ENCODE measurements at regions not wholly inside any gene's neighbourhood (a gene's known extent, or its start where the extent isn't known, plus 50 kb on each side); places are given as distances from the start of the nearest gene placed in this dataset.

DNA sequence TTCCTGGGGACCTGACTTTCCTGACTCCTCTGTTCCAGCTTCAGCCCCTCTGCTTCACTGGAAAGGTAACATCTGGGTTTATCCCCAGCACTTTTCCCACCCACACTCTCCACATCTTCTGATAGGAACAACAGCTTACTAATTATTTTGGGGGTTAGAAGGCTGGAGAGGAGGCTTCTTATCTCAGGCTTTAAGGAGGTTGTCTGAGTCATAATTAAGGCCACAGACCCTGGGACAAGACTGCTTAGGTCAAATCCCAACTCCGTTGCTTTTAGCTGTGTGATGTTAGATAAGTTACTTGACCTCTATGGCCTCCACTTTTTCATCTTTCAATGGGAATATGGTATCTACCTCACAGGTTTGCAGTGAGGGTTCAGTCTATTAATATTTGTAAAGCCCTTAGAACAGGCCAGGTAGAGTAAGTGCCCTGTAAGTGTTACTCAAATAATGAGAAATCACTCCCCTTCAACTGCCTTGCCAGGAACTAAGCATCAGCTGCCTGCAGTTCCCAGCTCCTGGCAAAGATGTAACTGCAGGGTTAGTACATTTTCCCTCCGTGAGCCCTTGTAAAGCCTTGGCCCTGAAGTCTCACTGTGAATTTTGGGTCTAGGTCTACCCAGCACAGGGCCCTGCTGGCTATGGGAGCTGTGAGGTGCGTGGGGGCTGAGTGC, 123.6 kb downstream of the MTX2 start:
- TF ChIP-seq YY1 (IDR thresholded peaks at IDR 0.05; ENCODE audit: low read depth) (no peak), CEBPB (IDR thresholded peaks at IDR 0.05) (no peak), EGR1 (IDR thresholded peaks at IDR 0.05) (no peak), RAD21 (IDR thresholded peaks at IDR 0.05; ENCODE audit: low read depth) (no peak), FOXM1 (IDR thresholded peaks at IDR 0.05; ENCODE audit: borderline replicate concordance, low read depth) (no peak), ZBTB7A (IDR thresholded peaks at IDR 0.05; ENCODE audit: low read depth) (no peak), EP300 (IDR thresholded peaks at IDR 0.05; ENCODE audit: borderline replicate concordance) (no peak), NFIC (IDR thresholded peaks at IDR 0.05) (no peak), TEAD4 (IDR thresholded peaks at IDR 0.05) (no peak), TCF12 (IDR thresholded peaks at IDR 0.05; ENCODE audit: low read depth) (no peak), TAF1 (IDR thresholded peaks at IDR 0.05; ENCODE audit: low read depth) (no peak), CREB1 (IDR thresholded peaks at IDR 0.05; ENCODE audit: low read depth) (no peak)
- TF ChIP-seq, protein P1, sequence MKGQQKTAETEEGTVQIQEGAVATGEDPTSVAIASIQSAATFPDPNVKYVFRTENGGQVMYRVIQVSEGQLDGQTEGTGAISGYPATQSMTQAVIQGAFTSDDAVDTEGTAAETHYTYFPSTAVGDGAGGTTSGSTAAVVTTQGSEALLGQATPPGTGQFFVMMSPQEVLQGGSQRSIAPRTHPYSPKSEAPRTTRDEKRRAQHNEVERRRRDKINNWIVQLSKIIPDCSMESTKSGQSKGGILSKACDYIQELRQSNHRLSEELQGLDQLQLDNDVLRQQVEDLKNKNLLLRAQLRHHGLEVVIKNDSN (IDR thresholded peaks at IDR 0.05), result no peak
- TF ChIP-seq, protein P2, sequence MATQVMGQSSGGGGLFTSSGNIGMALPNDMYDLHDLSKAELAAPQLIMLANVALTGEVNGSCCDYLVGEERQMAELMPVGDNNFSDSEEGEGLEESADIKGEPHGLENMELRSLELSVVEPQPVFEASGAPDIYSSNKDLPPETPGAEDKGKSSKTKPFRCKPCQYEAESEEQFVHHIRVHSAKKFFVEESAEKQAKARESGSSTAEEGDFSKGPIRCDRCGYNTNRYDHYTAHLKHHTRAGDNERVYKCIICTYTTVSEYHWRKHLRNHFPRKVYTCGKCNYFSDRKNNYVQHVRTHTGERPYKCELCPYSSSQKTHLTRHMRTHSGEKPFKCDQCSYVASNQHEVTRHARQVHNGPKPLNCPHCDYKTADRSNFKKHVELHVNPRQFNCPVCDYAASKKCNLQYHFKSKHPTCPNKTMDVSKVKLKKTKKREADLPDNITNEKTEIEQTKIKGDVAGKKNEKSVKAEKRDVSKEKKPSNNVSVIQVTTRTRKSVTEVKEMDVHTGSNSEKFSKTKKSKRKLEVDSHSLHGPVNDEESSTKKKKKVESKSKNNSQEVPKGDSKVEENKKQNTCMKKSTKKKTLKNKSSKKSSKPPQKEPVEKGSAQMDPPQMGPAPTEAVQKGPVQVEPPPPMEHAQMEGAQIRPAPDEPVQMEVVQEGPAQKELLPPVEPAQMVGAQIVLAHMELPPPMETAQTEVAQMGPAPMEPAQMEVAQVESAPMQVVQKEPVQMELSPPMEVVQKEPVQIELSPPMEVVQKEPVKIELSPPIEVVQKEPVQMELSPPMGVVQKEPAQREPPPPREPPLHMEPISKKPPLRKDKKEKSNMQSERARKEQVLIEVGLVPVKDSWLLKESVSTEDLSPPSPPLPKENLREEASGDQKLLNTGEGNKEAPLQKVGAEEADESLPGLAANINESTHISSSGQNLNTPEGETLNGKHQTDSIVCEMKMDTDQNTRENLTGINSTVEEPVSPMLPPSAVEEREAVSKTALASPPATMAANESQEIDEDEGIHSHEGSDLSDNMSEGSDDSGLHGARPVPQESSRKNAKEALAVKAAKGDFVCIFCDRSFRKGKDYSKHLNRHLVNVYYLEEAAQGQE (IDR thresholded peaks at IDR 0.05; ENCODE audit: low read depth), result no peak
- TF ChIP-seq, protein P3, sequence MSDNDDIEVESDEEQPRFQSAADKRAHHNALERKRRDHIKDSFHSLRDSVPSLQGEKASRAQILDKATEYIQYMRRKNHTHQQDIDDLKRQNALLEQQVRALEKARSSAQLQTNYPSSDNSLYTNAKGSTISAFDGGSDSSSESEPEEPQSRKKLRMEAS (IDR thresholded peaks at IDR 0.05), result no peak

DNA sequence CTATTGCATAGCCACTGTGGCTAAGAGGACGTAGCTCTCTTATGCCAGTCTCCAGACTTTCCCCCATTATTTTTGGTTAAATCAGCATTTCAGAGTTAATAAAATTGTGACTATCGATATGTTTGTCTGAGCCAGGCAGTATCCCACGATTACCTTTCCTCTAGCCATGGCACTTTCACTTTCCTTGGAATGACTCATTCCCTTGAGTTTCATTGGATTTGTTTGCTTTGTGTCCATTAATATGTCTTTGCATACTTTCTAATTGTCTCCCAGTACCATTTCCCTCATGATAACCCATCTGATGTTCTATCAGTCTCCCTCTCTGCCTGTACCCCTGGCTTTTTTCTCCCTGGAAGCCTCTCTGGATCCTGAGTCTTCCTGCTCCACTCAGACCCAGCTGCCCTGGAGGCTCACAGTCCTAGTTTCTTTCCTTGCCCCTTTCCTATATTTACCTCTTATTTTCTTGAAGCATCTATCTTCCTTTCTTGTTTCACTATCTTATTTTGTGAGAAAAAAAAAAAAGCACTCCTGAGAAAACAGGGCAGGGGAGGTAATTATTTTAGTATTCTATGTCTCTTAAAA, 126.1 kb downstream of the MTX2 start:
- TF ChIP-seq ZBTB7A (IDR thresholded peaks at IDR 0.05; ENCODE audit: low read depth), result no peak
- no peak for TF ChIP-seq FOXM1 (IDR thresholded peaks at IDR 0.05; ENCODE audit: borderline replicate concordance, low read depth)

DNA sequence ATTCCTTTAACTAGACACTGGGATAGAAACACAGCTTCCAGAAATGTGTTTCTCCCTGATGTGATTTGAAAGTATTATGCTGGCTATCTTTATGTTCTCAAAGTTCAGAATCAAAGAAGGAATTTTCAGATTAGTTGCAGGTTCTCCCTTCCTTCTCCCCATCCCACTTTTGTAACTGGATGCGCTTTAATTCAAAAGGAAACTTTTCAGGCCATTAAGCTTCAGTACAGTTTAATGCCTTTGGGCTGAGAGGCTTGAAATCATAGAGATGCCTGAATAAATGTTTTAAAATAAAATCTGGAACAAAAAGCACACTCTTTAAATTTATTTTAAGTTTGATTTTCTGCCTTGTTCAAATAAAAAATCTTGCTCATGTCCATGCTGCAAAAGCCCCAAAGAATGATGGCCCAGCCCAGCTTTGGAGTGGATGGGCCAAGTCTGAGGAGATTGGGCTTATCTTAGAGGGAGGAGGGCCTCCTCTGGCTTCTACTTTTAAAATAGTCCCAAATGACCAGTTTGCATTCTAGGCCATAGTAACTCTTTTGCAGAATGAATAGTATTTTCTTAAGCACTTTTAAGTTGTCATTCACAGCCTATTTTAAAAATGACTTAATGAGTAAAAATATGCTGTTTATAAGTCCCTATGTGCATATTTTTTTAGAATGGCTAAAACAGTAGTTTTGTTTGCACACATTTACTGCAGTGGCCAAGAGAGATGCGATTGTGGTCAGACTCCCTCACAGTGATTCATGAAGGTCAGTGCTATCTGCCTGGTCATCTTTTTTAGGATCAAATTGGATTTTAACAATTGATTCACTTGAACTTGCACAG, 129.2 kb downstream of the MTX2 start:
- no peak for TF ChIP-seq TEAD4 (IDR thresholded peaks at IDR 0.05)
- TF ChIP-seq, protein P2 (IDR thresholded peaks at IDR 0.05; ENCODE audit: low read depth), result no peak
- TF ChIP-seq, protein P3 (IDR thresholded peaks at IDR 0.05), result no peak
- TF ChIP-seq TCF12 (IDR thresholded peaks at IDR 0.05; ENCODE audit: low read depth), result no peak
- TF ChIP-seq ZBTB7A (IDR thresholded peaks at IDR 0.05; ENCODE audit: low read depth), result no peak
- no peak for TF ChIP-seq YY1 (IDR thresholded peaks at IDR 0.05; ENCODE audit: low read depth)
- TF ChIP-seq FOXM1 (IDR thresholded peaks at IDR 0.05; ENCODE audit: borderline replicate concordance, low read depth), result no peak
- no peak for TF ChIP-seq NFIC (IDR thresholded peaks at IDR 0.05)
- no peak for TF ChIP-seq EGR1 (IDR thresholded peaks at IDR 0.05)
- no peak for TF ChIP-seq RAD21 (IDR thresholded peaks at IDR 0.05; ENCODE audit: low read depth)
- no peak for TF ChIP-seq EP300 (IDR thresholded peaks at IDR 0.05; ENCODE audit: borderline replicate concordance)
- TF ChIP-seq, protein P1 (IDR thresholded peaks at IDR 0.05), result no peak
- TF ChIP-seq CEBPB (IDR thresholded peaks at IDR 0.05), result no peak
- no peak for TF ChIP-seq TAF1 (IDR thresholded peaks at IDR 0.05; ENCODE audit: low read depth)
- no peak for TF ChIP-seq CREB1 (IDR thresholded peaks at IDR 0.05; ENCODE audit: low read depth)

DNA sequence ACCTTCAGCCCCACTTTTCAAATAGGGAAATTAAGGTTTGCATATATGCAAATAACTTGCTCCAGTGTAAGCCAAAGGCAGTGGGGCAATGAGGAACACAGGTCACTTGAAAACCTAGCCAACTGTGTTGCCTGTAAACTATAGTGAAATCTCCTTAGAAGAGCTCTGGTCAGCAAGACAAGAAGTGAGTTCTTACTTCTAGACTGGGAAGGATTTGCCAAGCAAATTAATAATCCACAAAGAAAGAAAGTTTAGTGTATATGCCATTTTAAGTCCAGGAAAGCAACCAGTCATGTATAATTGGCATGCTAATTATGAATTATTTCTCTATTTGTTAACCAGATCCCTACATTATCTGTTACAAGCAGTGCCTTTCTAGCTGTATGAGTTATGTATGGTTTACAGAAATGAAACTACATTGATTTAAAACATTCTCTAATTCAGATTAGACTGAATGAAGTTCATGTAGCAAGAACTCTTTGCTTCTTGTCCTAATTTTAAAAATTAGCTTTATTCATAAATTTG, 129.9 kb downstream of the MTX2 start:
- TF ChIP-seq NFIC (IDR thresholded peaks at IDR 0.05), result no peak

DNA sequence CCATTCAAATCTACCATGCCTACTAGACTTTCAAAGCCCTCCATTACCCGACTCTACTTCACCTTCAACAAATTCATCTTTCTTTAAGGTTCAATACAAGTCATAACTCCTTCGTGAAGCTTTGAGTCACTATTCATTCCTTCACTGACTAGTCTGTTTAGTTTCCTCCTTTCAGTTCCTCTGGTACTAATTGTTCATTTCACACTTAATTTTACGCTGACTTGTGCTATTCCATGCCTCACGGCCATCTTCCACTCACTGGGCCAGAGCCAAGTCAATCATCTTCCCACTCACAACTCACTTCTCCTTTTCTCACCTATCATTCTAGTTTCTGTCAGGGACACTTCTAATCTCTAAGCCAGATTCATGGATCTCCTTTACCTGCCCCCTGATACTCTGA, 136.2 kb downstream of the MTX2 start:
- TF ChIP-seq FOXM1 (IDR thresholded peaks at IDR 0.05; ENCODE audit: borderline replicate concordance, low read depth) (no peak), NFIC (IDR thresholded peaks at IDR 0.05) (no peak), EP300 (IDR thresholded peaks at IDR 0.05; ENCODE audit: borderline replicate concordance) (no peak), RAD21 (IDR thresholded peaks at IDR 0.05; ENCODE audit: low read depth) (no peak), YY1 (IDR thresholded peaks at IDR 0.05; ENCODE audit: low read depth) (no peak), TEAD4 (IDR thresholded peaks at IDR 0.05) (no peak), TAF1 (IDR thresholded peaks at IDR 0.05; ENCODE audit: low read depth) (no peak), CEBPB (IDR thresholded peaks at IDR 0.05) (no peak), EGR1 (IDR thresholded peaks at IDR 0.05) (no peak), TCF12 (IDR thresholded peaks at IDR 0.05; ENCODE audit: low read depth) (no peak), ZBTB7A (IDR thresholded peaks at IDR 0.05; ENCODE audit: low read depth) (no peak), CREB1 (IDR thresholded peaks at IDR 0.05; ENCODE audit: low read depth) (no peak)
- TF ChIP-seq, protein P3 (IDR thresholded peaks at IDR 0.05), result no peak
- TF ChIP-seq, protein P2 (IDR thresholded peaks at IDR 0.05; ENCODE audit: low read depth), result no peak
- TF ChIP-seq, protein P1 (IDR thresholded peaks at IDR 0.05), result no peak
